H7 (cell line): ENCODE measurements at regions not wholly inside any gene's neighbourhood (a gene's known extent, or its start where the extent isn't known, plus 50 kb on each side); places are given as distances from the start of the nearest gene placed in this dataset.

Source experiments
- DNase-seq: peaks from one replicate; pipeline ENCODE4 v3.0.0; 2012
- H3K27me3 ChIP-seq: 2 replicates; pipeline ENCODE4 v1.6.0; 2011; ENCODE audit warnings: mild to moderate bottlenecking, low read length; ENCODE audit not compliant: control insufficient read depth, insufficient read depth
- H3K36me3 ChIP-seq: replicated peaks from 2 replicates; pipeline ENCODE4 v1.5.1; 2011; ENCODE audit warnings: low read length; ENCODE audit not compliant: control insufficient read depth, insufficient read depth
- H3K4me3 ChIP-seq: 2 replicates; pipeline ENCODE4 v1.5.1; 2011; ENCODE audit warnings: low read depth, mild to moderate bottlenecking, control low read depth, low read length, moderate library complexity; ENCODE audit not compliant: insufficient read depth

GRCh38 chr16:6970171-6970857 lies 362.3 kb upstream of the RBFOX1 start:
- no peaks in the 10 kb centered on the region for H3K27me3 ChIP-seq
- H3K4me3 ChIP-seq: no peak overlapping the region
- no peak for DNase-seq
- no peaks in the 10 kb centered on the region for H3K36me3 ChIP-seq

GRCh38 chr16:6969594-6969993 lies 363.1 kb upstream of the RBFOX1 start:
- DNase-seq: no peak
- Histone ChIP-seq H3K36me3 (no peaks in the 10 kb centered on the region), H3K4me3 (no peak overlapping the region), H3K27me3 (no peaks in the 10 kb centered on the region)

- no peak overlapping the region for H3K4me3 ChIP-seq
- no peaks in the 10 kb centered on the region for H3K27me3 ChIP-seq
- no peak for DNase-seq
- H3K36me3 ChIP-seq: no peaks in the 10 kb centered on the region
Measured at GRCh38 chr16:6967796-6968320, 364.8 kb upstream of the RBFOX1 start.

- Histone ChIP-seq H3K4me3 (no peak overlapping the region), H3K36me3 (no peaks in the 10 kb centered on the region), H3K27me3 (no peaks in the 10 kb centered on the region)
- DNase-seq: no peak
Measured at GRCh38 chr16:6966925-6967324, 365.7 kb upstream of the RBFOX1 start.

- no peak for DNase-seq
- H3K4me3 ChIP-seq: no peak overlapping the region
- H3K27me3 ChIP-seq: no peaks in the 10 kb centered on the region
- no peaks in the 10 kb centered on the region for H3K36me3 ChIP-seq
Measured at GRCh38 chr16:6964679-6965078, 368.0 kb upstream of the RBFOX1 start.

- no peaks in the 10 kb centered on the region for H3K36me3 ChIP-seq
- H3K4me3 ChIP-seq: no peak overlapping the region
- no peaks in the 10 kb centered on the region for H3K27me3 ChIP-seq
- no peak for DNase-seq
Measured at GRCh38 chr16:6961704-6962103, 370.9 kb upstream of the RBFOX1 start.

- no peaks in the 10 kb centered on the region for H3K27me3 ChIP-seq
- H3K4me3 ChIP-seq: no peak overlapping the region
- no peaks in the 10 kb centered on the region for H3K36me3 ChIP-seq
- no peak for DNase-seq
Measured at GRCh38 chr16:6958184-6958583, 374.5 kb upstream of the RBFOX1 start.

- H3K27me3 ChIP-seq: no peaks in the 10 kb centered on the region
- H3K36me3 ChIP-seq: no peaks in the 10 kb centered on the region
- DNase-seq: no peak
- no peak overlapping the region for H3K4me3 ChIP-seq
Measured at GRCh38 chr16:6957681-6958080, 375.0 kb upstream of the RBFOX1 start.

- Histone ChIP-seq H3K27me3 (no peaks in the 10 kb centered on the region), H3K4me3 (no peak overlapping the region), H3K36me3 (no peaks in the 10 kb centered on the region)
- no peak for DNase-seq
Measured at GRCh38 chr16:6956511-6956910, 376.1 kb upstream of the RBFOX1 start.

- Histone ChIP-seq H3K4me3 (no peak overlapping the region), H3K27me3 (no peaks in the 10 kb centered on the region), H3K36me3 (no peaks in the 10 kb centered on the region)
- no peak for DNase-seq
Measured at GRCh38 chr16:6955303-6955702, 377.3 kb upstream of the RBFOX1 start.

GRCh38 chr16:6949240-6949639 lies 383.4 kb upstream of the RBFOX1 start:
- no peak overlapping the region for H3K4me3 ChIP-seq
- H3K36me3 ChIP-seq: no peaks in the 10 kb centered on the region
- DNase-seq: no peak
- no peaks in the 10 kb centered on the region for H3K27me3 ChIP-seq

- Histone ChIP-seq H3K36me3 (no peaks in the 10 kb centered on the region), H3K27me3 (no peaks in the 10 kb centered on the region), H3K4me3 (no peak overlapping the region)
- DNase-seq: no peak
Measured at GRCh38 chr16:6947291-6947690, 385.4 kb upstream of the RBFOX1 start.

GRCh38 chr16:6946802-6947201 lies 385.8 kb upstream of the RBFOX1 start:
- Histone ChIP-seq H3K27me3 (no peaks in the 10 kb centered on the region), H3K36me3 (no peaks in the 10 kb centered on the region), H3K4me3 (no peak overlapping the region)
- no peak for DNase-seq

- no peak for DNase-seq
- Histone ChIP-seq H3K36me3 (no peaks in the 10 kb centered on the region), H3K4me3 (no peak overlapping the region), H3K27me3 (no peaks in the 10 kb centered on the region)
Measured at GRCh38 chr16:6946106-6946505, 386.5 kb upstream of the RBFOX1 start.

GRCh38 chr16:6940968-6941367 lies 391.7 kb upstream of the RBFOX1 start:
- Histone ChIP-seq H3K27me3 (no peaks in the 10 kb centered on the region), H3K4me3 (no peak overlapping the region), H3K36me3 (no peaks in the 10 kb centered on the region)
- no peak for DNase-seq

- no peak for DNase-seq
- Histone ChIP-seq H3K36me3 (no peaks in the 10 kb centered on the region), H3K4me3 (no peak overlapping the region), H3K27me3 (no peaks in the 10 kb centered on the region)
Measured at GRCh38 chr16:6937641-6938040, 395.0 kb upstream of the RBFOX1 start.
